ENCODE measurements at regions not wholly inside any gene's neighbourhood (a gene's known extent, or its start where the extent isn't known, plus 50 kb on each side); places are given as distances from the start of the nearest gene placed in this dataset.
A peak's percentile ranks its signal among the peaks of the same experiment; 100 is the strongest.

- DNase-seq (ENCODE audit: extremely low read depth, low read depth, low spot score), result no peak
Observed at GRCh38 chr2:144603334-144603733, 83.4 kb upstream of the ZEB2 start.

GRCh38 chr2:144598906-144599305 is 79.0 kb upstream of the ZEB2 start:
- DNase-seq (ENCODE audit: extremely low read depth, low read depth, low spot score), result no peak

GRCh38 chr2:144597894-144598593 is 78.1 kb upstream of the ZEB2 start:
- no peak for DNase-seq (ENCODE audit: extremely low read depth, low read depth, low spot score)

GRCh38 chr2:144597388-144597787 is 77.5 kb upstream of the ZEB2 start:
- no peak for DNase-seq (ENCODE audit: extremely low read depth, low read depth, low spot score)

GRCh38 chr2:144596073-144596871 is 76.4 kb upstream of the ZEB2 start:
- peak; percentile 64 for DNase-seq (ENCODE audit: extremely low read depth, low read depth, low spot score)

- no peak for DNase-seq (ENCODE audit: extremely low read depth, low read depth, low spot score)
Observed at GRCh38 chr2:144595686-144596072, 75.8 kb upstream of the ZEB2 start.

GRCh38 chr2:144595279-144595678 is 75.4 kb upstream of the ZEB2 start:
- no peak for DNase-seq (ENCODE audit: extremely low read depth, low read depth, low spot score)

GRCh38 chr2:144593803-144594202 is 73.9 kb upstream of the ZEB2 start:
- no peak for DNase-seq (ENCODE audit: extremely low read depth, low read depth, low spot score)

GRCh38 chr2:144592500-144593256 is 72.8 kb upstream of the ZEB2 start:
- no peak for DNase-seq (ENCODE audit: extremely low read depth, low read depth, low spot score)

GRCh38 chr2:144587306-144587705 is 67.4 kb upstream of the ZEB2 start:
- no peak for DNase-seq (ENCODE audit: extremely low read depth, low read depth, low spot score)

GRCh38 chr2:144586476-144586875 is 66.6 kb upstream of the ZEB2 start:
- DNase-seq (ENCODE audit: extremely low read depth, low read depth, low spot score), result no peak

- DNase-seq (ENCODE audit: extremely low read depth, low read depth, low spot score), result no peak
Observed at GRCh38 chr2:144583741-144584453, 64.0 kb upstream of the ZEB2 start.

- DNase-seq (ENCODE audit: extremely low read depth, low read depth, low spot score), result no peak
Observed at GRCh38 chr2:144583381-144583729, 63.4 kb upstream of the ZEB2 start.

GRCh38 chr2:144582651-144583380 is 62.9 kb upstream of the ZEB2 start:
- DNase-seq (ENCODE audit: extremely low read depth, low read depth, low spot score), result no peak

- DNase-seq (ENCODE audit: extremely low read depth, low read depth, low spot score), result no peak
Observed at GRCh38 chr2:144580521-144581161, 60.7 kb upstream of the ZEB2 start.

- DNase-seq (ENCODE audit: extremely low read depth, low read depth, low spot score), result no peak
Observed at GRCh38 chr2:144579556-144579955, 59.6 kb upstream of the ZEB2 start.

- no peak for DNase-seq (ENCODE audit: extremely low read depth, low read depth, low spot score)
Observed at GRCh38 chr2:144578099-144578498, 58.2 kb upstream of the ZEB2 start.

GRCh38 chr2:144572977-144573376 is 53.1 kb upstream of the ZEB2 start:
- no peak for DNase-seq (ENCODE audit: extremely low read depth, low read depth, low spot score)

- DNase-seq (ENCODE audit: extremely low read depth, low read depth, low spot score), result no peak
Observed at GRCh38 chr2:144571770-144572169, 51.9 kb upstream of the ZEB2 start.

GRCh38 chr2:144570566-144570965 is 50.6 kb upstream of the ZEB2 start:
- no peak for DNase-seq (ENCODE audit: extremely low read depth, low read depth, low spot score)

Measured in glomerular endothelial cell (primary cell).